NCI-H146 treated with DMSO at 0.1 percent for 48 hours (cell line): ENCODE measurements at regions not wholly inside any gene's neighbourhood (a gene's known extent, or its start where the extent isn't known, plus 50 kb on each side); places are given as distances from the start of the nearest gene placed in this dataset.
A peak's percentile ranks its signal among the peaks of the same experiment; 100 is the strongest.
"Not testable (repeated sequence)": the region's sequence is repeated elsewhere in the genome, so short reads cannot be mapped to it uniquely, and the experiment has no call there.

Experiments
- DNase-seq: peaks from one replicate; lab custom pipeline; 2025; ENCODE audit not compliant: unreplicated experiment; lab: John Stamatoyannopoulos, UW

GRCh38 chrX:143935601-143936000 is 51.7 kb downstream of the UBE2NL start:
- DNase-seq, result no peak

- no peak for DNase-seq
Measured at GRCh38 chrX:143940119-143940518, 56.2 kb downstream of the UBE2NL start.

- DNase-seq, result no peak
Measured at GRCh38 chrX:143945171-143945570, 61.3 kb downstream of the UBE2NL start.

- no peak for DNase-seq
Measured at GRCh38 chrX:143964549-143964948, 80.7 kb downstream of the UBE2NL start.

GRCh38 chrX:143988356-143988755 is 104.5 kb downstream of the UBE2NL start:
- DNase-seq, result no peak

GRCh38 chrX:143994206-143994605 is 110.3 kb downstream of the UBE2NL start:
- no peak for DNase-seq

GRCh38 chrX:143998261-143998660 is 114.4 kb downstream of the UBE2NL start:
- DNase-seq, result no peak

GRCh38 chrX:144006811-144007210 is 122.9 kb downstream of the UBE2NL start:
- no peak for DNase-seq

GRCh38 chrX:144040793-144041192 is 156.9 kb downstream of the UBE2NL start:
- DNase-seq, result no peak

- DNase-seq, result no peak
Measured at GRCh38 chrX:144042271-144042670, 158.4 kb downstream of the UBE2NL start.

- DNase-seq, result no peak
Measured at GRCh38 chrX:144075432-144075831, 191.6 kb downstream of the UBE2NL start.

GRCh38 chrX:144082237-144082636 is 198.4 kb downstream of the UBE2NL start:
- DNase-seq, result not testable (repeated sequence)

- not testable (repeated sequence) for DNase-seq
Measured at GRCh38 chrX:144089674-144090073, 205.8 kb downstream of the UBE2NL start.

GRCh38 chrX:144092116-144092515 is 208.2 kb downstream of the UBE2NL start:
- DNase-seq, result not testable (repeated sequence)

GRCh38 chrX:144119490-144119889 is 235.6 kb downstream of the UBE2NL start:
- not testable (repeated sequence) for DNase-seq

GRCh38 chrX:144121566-144121965 is 237.7 kb downstream of the UBE2NL start:
- DNase-seq, result not testable (repeated sequence)

- DNase-seq, result peak; percentile 0
Measured at GRCh38 chrX:144127570-144128169, 243.8 kb downstream of the UBE2NL start.

GRCh38 chrX:144129511-144129910 is 245.6 kb downstream of the UBE2NL start:
- not testable (repeated sequence) for DNase-seq

- not testable (repeated sequence) for DNase-seq
Measured at GRCh38 chrX:144130507-144130906, 246.6 kb downstream of the UBE2NL start.

GRCh38 chrX:144131080-144131479 is 247.2 kb downstream of the UBE2NL start:
- not testable (repeated sequence) for DNase-seq

- not testable (repeated sequence) for DNase-seq
Measured at GRCh38 chrX:144134448-144135119, 250.7 kb downstream of the UBE2NL start.

- not testable (repeated sequence) for DNase-seq
Measured at GRCh38 chrX:144154474-144154873, 270.6 kb downstream of the UBE2NL start.

- DNase-seq, result not testable (repeated sequence)
Measured at GRCh38 chrX:144185197-144185596, 301.3 kb downstream of the UBE2NL start.
